ENCODE measurements at regions not wholly inside any gene's neighbourhood (a gene's known extent, or its start where the extent isn't known, plus 50 kb on each side); places are given as distances from the start of the nearest gene placed in this dataset.
"Not testable (repeated sequence)": the region's sequence is repeated elsewhere in the genome, so short reads cannot be mapped to it uniquely, and the experiment has no call there.

GRCh38 chr7:156063241-156063810, 251.1 kb upstream of the SHH start:
- FAIRE-seq (no peak), DNase-seq (ENCODE audit: extremely low spot score, insufficient read length, low read depth) (no peak)

GRCh38 chr7:156062286-156062685, 250.0 kb upstream of the SHH start:
- DNase-seq (ENCODE audit: extremely low spot score, insufficient read length, low read depth) (no peak), FAIRE-seq (no peak)

- no peak for FAIRE-seq
- DNase-seq (ENCODE audit: extremely low spot score, insufficient read length, low read depth): no peak
These were observed 249.5 kb upstream of the SHH start for GRCh38 chr7:156061689-156062255.

GRCh38 chr7:156060925-156061324, 248.7 kb upstream of the SHH start:
- no peak for FAIRE-seq
- no peak for DNase-seq (ENCODE audit: extremely low spot score, insufficient read length, low read depth)

GRCh38 chr7:156059369-156059768, 247.1 kb upstream of the SHH start:
- no peak for FAIRE-seq
- no peak for DNase-seq (ENCODE audit: extremely low spot score, insufficient read length, low read depth)

GRCh38 chr7:156058248-156058647, 246.0 kb upstream of the SHH start:
- FAIRE-seq: no peak
- DNase-seq (ENCODE audit: extremely low spot score, insufficient read length, low read depth): no peak

- no peak for FAIRE-seq
- DNase-seq (ENCODE audit: extremely low spot score, insufficient read length, low read depth): no peak
These were observed 244.3 kb upstream of the SHH start for GRCh38 chr7:156056534-156056933.

- FAIRE-seq (no peak), DNase-seq (ENCODE audit: extremely low spot score, insufficient read length, low read depth) (no peak)
These were observed 243.1 kb upstream of the SHH start for GRCh38 chr7:156055206-156055822.

GRCh38 chr7:156051884-156052283, 239.6 kb upstream of the SHH start:
- FAIRE-seq: no peak

GRCh38 chr7:156050636-156051569, 238.6 kb upstream of the SHH start:
- DNase-seq (ENCODE audit: extremely low spot score, insufficient read length, low read depth) (no peak), FAIRE-seq (no peak)

More at GRCh38 chr7:156051884-156052283, 239.6 kb upstream of the SHH start:
- DNase-seq (ENCODE audit: extremely low spot score, insufficient read length, low read depth): no peak

GRCh38 chr7:156049366-156049765, 237.1 kb upstream of the SHH start:
- no peak for DNase-seq (ENCODE audit: extremely low spot score, insufficient read length, low read depth)
- FAIRE-seq: no peak

GRCh38 chr7:156046031-156046560, 233.8 kb upstream of the SHH start:
- FAIRE-seq (no peak), DNase-seq (ENCODE audit: extremely low spot score, insufficient read length, low read depth) (no peak)

GRCh38 chr7:156043416-156044178, 231.3 kb upstream of the SHH start:
- FAIRE-seq (no peak), DNase-seq (ENCODE audit: extremely low spot score, insufficient read length, low read depth) (no peak)

GRCh38 chr7:156041398-156041797, 229.1 kb upstream of the SHH start:
- FAIRE-seq (no peak), DNase-seq (ENCODE audit: extremely low spot score, insufficient read length, low read depth) (no peak)

GRCh38 chr7:156039971-156040677, 227.9 kb upstream of the SHH start:
- FAIRE-seq (no peak), DNase-seq (ENCODE audit: extremely low spot score, insufficient read length, low read depth) (no peak)

- FAIRE-seq (no peak), DNase-seq (ENCODE audit: extremely low spot score, insufficient read length, low read depth) (no peak)
These were observed 226.9 kb upstream of the SHH start for GRCh38 chr7:156039194-156039593.

GRCh38 chr7:156038345-156038744, 226.1 kb upstream of the SHH start:
- DNase-seq (ENCODE audit: extremely low spot score, insufficient read length, low read depth): no peak
- no peak for FAIRE-seq

GRCh38 chr7:156036153-156036552, 223.9 kb upstream of the SHH start:
- DNase-seq (ENCODE audit: extremely low spot score, insufficient read length, low read depth) (no peak), FAIRE-seq (no peak)

GRCh38 chr7:156035387-156035786, 223.1 kb upstream of the SHH start:
- FAIRE-seq; DNase-seq (ENCODE audit: extremely low spot score, insufficient read length, low read depth): not testable (repeated sequence)

Measured in GM18507 (cell line).